NOMO-1 treated with DMSO at 0.1 percent for 48 hours (cell line): ENCODE measurements at regions not wholly inside any gene's neighbourhood (a gene's known extent, or its start where the extent isn't known, plus 50 kb on each side); places are given as distances from the start of the nearest gene placed in this dataset.

Source experiments
- DNase-seq: peaks from one replicate; lab custom pipeline; 2025; ENCODE audit not compliant: unreplicated experiment; lab: John Stamatoyannopoulos, UW

DNA sequence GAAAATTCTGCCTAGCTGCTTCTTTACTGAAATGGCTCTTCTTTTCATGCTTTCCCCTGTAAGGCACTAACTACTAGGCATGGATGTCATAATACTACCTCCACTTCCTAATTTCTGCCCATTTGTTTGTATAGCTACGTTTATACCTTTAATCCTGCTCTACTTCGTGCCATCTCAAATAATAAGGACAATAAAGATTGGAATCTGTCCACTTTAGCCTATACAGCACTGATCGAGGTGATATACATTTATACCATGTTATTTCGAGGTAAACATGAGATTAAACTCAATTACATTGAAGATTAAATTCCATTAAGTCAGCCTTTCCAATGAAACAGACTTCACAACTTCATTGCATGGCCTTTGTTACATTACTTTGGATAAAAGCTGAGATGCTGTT lies 390.6 kb upstream of the MARCKS start:
- no peak for DNase-seq

DNA sequence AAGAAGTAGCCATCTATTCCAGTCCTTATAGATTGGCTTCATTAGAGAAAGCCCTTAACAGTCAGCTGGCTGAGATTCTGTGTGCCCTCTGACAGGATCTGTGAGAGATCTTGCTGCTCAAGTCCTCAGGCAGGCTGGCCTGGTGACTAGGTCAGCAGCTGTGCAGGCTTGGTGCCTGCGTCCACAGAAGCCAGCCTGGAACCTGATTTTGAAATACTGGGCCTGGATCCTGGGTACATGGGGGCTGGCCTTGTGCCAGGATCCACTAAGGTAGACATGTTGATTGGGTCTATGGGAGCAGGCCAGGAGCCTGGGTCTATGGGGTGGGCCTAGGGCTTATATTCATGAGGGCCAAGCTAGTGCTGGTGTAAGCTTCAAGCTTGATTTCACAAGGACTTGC lies 381.8 kb upstream of the MARCKS start:
- no peak for DNase-seq

DNA sequence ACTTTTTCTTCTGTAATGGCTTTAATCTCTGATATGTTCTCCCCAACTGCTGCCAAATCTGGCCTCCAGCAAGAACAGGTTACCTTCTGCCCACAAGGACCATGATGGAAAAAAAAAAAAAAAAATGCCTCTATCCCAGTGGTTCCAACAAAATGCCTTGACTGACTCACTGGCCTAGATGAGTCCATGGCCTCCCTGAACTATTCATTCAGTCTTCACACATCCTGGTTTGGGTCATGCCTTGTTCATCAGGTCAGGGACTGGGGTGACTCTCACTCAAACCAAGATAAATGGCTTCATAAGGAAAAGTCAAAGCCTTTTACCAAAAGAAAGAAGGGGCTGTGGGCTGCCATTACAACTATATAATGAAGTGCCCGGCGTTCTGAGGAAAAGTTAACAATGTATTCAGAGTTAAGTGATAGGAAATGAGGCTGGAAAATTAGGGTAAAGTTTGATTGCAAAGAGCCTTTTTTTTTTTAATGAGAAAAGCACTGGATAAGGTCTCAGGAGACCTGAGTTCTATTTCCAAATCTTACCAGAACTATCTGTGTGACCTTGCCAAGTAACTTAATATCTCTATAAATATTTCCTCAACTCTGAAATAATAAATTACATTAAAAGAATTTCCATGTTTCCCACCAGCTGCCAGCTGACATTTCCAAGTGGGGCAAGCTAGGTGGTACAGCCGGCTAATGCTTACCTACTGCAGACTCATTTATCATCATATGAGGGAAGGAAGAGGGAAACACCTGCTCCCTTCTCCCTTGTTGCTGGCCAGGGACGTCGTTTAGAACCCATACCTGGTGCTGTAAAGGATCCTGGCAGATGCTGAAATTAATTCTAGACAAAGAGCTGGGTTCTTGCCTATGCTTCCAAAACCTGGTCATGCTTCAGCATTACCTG lies 380.0 kb upstream of the MARCKS start:
- DNase-seq = no peak

DNA sequence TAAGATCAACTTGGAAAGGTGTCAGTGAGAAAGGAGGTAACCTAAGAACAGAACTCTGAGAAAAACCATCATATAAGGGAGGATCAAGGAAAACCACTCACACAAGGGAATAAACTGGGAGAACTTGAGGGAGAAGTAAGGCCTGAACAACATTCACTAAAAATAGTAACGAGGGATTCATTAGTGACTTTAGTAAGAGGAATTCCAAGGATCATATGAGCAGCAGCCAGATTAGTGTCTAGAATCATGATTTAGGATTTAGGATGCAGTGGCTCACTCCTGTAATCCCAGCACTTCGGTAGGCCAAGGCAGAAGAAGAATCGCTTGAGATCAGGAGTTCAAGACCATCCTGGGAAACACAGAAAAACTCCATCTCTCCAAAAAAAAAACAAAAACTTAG lies 376.5 kb upstream of the MARCKS start:
- DNase-seq = no peak

DNA sequence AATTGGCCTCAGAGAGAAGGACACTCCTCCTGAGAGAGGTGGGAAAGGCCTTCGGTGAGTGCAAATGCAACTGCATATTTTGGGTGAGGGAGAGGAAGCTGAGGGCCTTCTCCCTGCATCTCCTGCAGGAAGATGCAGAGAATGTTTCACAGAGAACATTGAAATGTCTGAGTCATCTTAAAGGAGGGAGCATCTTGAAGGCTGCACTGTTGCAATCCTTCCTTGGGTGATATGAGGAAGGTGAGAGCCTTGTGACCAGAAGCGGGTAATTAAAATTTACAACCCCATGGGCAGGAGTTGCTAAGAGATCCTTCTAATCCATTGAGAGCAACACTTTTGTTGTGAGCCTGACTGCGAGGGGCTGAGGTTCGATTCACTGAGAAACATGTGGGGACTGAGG lies 375.7 kb upstream of the MARCKS start:
- DNase-seq = peak; percentile 90

DNA sequence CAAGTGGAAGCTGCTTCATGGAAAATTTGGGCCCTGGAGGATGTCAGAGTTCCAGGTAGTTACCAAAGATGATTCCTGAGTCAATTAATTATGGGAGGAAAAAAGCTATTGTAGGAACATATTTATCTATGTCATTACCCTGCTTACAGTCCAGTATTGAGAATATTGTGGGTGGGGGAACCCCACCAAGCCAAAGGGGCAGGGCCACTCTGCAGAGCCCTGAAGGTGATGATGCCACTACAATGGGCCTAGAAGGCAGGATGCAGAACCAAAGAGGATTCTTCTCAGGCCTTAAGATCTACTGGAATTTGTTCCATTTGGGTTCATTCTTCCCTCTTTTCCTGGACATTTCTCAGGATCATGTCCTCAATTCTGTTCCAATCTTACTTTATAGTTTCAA lies 375.2 kb upstream of the MARCKS start:
- DNase-seq = no peak

DNA sequence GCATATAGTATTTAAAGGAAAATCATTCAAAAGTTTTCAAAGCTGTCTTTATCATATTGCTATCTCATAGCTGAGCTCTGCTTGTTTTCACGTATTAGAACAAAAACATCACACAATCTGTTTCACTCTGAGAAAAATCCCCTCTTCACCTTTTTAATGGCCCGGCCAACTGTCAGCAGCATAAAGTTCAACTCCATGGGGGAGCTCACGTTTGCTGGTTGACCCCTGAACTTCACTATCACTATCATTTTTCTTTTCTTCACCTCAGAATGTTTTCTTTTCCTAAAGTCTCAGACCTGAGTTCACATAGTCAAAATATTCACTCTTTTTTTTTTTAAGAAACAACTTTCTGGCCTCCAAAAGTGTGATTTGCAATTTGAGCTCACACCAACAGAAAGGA lies 374.4 kb upstream of the MARCKS start:
- DNase-seq = no peak

DNA sequence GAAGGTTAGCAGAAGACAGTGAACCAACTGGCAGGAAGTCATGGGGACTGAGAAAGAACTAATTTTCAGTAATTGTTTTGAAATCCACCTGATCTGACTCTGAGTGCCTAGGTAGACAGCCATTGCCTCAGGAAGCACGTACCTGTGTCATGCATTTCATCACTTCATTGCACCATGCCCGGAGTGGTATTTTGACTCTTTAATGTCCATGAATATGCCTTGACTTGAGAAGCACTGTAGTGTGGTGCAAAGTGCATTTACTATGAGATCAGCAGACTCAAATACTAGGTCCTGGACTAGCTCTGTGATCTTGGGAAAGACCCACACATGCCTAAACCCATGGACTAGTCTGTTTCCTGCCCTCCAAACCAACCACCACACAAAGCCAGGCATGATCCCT lies 370.9 kb upstream of the MARCKS start:
- peak; percentile 66 for DNase-seq

DNA sequence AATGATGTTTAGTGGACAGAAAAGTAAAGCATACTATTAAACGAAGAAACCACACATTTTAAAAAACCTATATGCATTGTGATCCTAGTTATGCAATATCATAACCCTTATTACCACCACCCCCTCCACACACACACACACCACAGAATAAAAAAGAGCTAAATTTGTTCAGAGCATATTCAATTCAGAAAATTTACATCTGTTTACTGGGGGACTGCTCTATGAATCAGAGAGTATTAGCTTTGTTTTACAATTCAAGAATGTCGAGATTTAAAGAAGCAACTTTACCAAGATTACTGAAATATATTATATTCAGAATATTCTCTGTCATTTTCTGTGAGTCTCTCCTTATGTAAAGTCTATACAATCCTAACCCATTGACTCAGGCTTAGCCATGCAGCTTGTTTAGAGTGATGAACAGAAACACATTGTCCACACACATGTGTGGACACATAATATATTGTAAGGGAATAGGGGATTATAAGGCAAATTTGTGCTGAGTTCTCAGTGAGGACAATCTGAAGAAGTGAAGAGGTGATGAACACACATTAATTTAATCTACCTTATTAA lies 369.6 kb upstream of the MARCKS start:
- no peak for DNase-seq

DNA sequence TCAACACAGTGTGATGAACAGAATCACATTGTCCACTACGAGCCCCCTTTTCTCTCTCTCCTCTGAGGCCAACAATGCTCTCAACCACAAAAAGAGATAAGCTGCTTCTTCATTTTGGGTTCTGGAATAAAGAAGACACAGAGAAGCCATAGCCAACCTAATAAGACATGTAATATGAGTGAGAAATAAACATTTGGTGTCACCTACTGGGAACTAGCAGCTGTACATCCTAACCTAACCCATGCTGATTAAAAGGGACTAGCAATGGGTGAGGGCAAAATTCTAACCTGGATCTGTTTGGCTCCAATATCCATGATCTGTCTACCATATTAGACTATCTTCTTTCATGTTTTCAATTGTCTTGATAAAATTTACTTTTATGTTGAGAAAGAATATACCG lies 369.1 kb upstream of the MARCKS start:
- DNase-seq = no peak

DNA sequence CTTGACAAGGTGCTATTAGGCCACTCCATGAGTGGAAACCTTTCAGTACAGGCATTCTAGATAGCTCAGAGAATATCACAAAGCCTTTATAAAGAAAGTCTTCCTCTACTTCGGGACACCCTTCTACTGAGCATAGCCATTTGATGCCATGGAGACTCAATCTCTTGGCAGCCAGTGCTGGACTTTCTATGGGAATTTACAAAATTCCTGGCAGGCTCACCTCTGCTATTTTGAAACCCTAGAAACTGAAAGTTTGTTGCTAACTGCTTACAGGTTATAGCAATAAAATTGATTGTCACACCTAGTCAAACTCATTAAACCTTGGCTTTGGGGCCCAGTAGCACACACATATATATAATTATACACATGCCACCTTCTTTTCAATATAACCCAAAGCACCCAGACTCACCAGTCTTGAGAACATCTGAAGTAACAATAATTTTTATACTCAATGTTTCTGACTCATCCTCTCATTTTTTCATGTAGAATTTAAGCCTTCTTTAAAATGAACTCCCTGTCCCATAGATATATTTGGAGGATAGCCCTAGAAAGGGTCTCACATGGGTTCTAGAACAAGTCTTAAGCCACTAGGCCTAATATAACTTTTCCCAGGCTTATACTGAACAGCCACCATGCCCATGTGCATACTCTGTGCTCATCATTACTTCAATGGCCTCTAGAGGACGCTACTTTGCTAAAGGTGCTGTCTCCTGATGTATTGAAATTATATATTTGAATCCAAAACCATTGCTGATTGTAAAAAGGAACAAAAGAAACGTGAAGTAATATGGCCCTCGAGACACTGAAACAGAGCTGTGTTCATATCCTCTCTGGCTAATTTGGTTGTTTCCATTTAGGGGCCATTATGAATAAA lies 368.1 kb upstream of the MARCKS start:
- DNase-seq = no peak

DNA sequence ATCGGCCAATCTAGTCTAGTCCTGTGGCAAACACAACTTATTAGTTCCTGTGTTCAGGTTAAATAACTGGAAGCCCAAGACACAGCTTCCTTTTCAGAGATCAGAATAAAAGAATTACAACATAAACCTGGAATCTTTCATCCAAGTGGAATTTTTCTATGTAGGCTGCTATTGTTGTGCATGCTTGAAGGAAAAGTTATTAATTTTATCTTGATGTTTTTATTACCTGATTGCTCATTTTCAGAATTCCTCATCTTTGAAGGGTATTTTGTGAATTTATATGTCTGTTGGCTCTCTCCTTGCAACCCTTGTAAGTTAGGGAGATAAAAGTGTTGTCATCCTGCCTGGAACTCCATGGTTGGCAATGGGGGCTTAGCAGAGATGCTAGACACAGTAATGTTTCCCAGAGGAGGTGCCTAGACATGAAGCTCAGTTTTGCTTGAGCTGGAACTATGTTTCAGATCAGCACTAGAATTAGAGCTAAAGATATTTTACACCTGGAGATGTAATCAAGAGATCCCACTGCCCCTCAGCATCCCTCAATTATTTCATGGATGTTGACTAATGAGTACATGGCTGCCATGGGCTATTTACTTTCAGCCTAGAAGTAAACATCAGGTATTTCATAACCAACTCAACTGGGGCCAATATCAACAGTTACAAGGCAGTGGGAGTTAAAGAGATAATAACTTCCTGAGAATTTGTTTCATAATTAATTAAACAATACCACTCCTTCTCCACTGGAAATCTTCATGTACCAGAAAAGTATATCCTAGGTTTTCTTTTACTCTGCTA lies 367.0 kb upstream of the MARCKS start:
- DNase-seq = no peak

DNA sequence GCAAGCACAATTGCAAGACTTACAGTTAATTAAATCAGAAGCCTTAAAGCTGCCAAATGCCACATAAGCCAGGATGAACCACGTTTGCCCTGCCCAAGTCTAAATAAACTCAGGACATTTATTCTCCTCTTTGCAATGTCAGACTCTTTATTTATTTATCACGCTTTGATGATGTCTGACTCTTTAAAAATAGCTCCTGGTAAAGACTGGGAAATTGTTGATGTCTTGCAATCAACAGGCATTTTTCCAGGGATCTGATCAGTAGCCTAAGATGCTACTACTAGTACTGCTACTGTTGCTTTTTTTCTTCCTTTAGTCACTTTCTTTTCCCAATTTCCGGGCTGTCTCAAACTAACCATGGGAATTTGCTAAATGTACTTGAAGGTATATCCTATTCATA lies 365.8 kb upstream of the MARCKS start:
- DNase-seq = no peak

DNA sequence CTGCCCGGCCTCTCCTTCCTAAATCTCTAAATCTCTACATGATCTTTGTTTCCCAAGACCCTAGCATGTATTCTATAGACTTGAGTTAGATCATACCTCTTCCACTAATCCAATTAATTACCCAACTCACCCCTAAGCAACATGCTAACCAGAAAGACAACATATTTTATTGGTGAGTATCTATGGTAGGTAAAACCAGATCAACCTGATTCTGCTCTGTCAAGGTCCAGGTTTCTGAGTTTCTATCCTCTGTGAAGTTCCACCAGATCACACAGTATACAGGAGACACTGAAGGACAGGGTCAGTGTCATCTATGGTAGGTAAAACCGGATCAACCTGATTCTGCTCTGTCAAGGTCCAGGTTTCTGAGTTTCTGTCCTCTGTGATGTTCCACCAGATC lies 363.2 kb upstream of the MARCKS start:
- no peak for DNase-seq

DNA sequence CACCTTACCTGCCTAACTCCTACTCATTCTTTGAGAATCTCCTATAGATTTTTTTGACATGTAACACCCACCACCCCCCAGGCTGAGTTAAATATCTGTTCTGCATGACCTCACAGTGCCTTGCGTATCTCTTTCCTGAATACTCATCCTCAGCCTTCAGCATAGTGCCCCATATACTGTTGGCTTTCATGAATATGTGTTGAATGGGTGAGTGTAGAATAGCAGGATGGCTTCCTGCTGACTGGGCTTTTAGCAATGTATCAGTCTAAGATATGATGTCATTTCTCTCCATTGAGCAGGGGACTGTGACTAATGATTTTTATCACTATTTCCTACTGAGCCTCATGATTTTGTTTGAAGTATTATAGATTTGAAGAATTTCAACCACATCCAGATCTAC lies 361.6 kb upstream of the MARCKS start:
- DNase-seq = no peak

DNA sequence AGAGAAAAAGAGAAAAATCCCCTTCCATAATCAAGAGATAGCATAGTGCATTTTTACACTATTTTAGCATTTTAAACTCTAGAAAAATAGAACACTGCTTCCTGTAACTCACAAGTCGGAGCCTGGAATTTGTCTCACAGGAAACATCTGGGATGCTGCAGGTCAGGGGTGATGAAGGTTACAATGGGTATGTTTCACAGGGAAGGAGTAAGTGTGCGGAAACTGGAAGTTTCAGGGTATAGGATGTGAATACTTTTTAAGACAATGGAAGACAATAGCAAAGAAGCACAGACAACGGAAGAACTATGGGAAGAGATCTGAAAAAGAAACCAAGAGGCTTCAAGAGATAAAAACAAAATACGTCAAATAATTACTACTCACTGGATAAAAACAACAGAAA lies 361.0 kb upstream of the MARCKS start:
- DNase-seq = no peak

DNA sequence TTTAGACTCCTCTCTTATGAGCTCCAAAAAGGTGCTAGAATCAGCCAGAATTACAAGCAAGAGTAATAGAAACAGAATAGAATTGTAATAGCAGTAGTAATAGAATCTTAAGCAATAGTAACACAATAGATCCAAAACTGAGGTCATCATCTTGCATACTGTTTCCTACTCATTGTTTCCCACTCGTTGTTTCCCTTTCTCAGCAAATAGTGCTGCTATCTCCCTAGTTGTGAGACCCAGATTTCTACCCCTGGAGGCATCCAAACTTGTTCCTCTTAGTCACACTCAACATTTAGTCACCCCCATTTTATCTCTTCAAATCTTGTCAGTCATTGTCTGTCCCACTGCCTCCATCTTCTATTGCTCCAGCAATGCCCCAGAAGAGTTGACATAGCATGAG lies 356.9 kb upstream of the MARCKS start:
- no peak for DNase-seq

DNA sequence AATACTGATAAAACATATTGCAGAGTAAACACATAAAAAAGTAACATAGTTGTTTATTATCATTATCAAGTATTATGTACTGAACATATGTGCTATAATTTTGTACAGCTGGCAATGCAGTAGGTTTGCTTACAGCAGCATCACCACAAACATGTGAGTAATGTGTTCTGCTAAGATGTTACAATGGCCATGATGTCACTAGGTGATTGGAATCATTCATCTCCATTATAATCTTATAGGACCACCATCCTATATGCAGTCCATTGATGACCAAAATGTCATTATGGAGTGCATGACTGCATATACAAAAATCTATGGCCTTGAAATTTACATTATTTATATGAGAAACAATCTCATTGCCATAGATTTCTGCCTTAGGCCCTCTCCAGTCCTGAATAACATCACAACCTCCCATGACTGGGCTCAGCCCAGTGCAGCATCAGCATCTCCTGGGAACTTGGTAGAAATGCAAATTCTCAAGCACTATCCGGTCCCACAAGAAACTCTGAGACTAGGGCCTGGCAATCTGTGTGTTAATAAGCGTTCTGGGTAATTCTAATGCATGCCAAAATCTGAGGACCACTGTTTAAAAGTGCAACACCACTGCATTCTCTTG lies 352.0 kb upstream of the MARCKS start:
- no peak for DNase-seq

DNA sequence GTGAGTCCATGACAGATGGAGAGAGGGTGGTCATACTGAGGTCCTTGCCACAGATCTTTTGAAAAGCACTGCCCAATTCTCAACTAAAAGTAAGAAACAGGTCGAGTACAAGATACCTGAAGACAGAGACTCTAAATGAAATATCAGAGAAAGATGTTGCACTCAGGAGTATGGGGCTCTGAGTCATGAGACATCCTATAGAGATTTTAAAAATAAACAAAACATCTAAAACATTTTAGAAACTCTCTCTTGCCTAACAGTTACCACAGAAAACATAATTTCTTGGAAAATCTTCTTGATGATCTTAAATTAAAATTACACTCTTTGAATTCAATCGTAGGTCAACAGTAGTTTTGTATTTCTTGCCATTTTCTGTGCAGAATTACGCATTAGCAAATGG lies 348.9 kb upstream of the MARCKS start:
- DNase-seq = no peak

DNA sequence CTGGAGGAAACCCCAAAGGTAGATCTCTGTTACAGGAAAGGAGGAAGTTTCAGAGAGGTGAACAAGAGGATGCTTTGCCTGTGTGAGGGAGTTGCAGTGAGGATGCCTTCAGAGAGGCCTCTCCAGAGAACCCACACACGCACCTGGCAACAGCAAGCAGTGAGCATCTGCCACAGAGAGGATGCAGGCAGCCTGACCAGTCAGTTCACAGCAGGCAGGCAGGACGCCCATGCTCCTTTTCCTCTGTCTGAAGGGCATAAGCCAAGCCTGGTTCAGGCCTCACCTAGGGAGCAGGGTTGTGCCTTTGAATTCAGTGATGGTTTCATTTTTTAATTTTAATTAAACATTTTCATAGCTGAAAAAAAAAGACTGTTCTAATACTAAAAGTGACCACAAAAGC lies 346.0 kb upstream of the MARCKS start:
- no peak for DNase-seq

DNA sequence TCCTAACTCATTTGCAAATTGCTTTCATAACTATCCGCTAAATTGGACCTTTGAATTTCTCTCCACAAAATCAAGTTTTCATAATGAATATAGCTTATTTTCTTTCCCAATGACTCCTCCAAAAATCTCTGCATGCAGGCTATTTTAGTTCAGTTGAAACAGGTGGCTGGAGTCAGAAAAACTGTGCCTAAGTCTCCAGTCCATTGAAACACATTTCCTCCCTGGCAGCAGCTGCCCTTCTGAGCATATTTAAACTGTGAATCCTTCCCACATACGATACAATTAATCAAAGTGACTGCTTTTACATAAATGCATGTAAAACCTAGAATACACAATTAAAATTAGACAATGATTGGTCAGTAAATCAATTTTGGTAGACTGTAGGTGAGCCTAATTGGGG lies 344.6 kb upstream of the MARCKS start:
- DNase-seq = no peak
